ENCODE measurements at regions not wholly inside any gene's neighbourhood (a gene's known extent, or its start where the extent isn't known, plus 50 kb on each side); places are given as distances from the start of the nearest gene placed in this dataset.

DNA sequence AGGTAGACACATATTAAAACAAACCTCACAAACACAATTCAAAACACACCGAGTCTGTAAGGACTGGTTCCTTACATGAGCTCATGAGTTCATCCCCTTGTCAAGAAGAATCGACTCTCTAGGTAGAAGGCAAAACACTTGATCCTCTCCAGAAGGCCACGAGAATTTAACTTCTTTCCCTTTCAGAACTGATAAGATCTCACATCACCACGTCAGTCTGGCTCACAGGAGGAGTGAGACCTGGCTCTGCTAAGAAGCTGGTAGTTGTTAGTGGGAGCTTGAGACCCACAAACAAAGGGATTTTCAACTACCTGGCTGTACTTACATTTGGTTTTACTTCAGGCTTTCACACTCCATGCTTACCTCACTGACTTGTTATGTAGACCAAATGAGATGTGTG is 459.2 kb downstream of the ARHGEF28 start:
- DNase-seq (ENCODE audit: low read depth in 3 of 3, low spot score in 2 of 3) = no peak

DNA sequence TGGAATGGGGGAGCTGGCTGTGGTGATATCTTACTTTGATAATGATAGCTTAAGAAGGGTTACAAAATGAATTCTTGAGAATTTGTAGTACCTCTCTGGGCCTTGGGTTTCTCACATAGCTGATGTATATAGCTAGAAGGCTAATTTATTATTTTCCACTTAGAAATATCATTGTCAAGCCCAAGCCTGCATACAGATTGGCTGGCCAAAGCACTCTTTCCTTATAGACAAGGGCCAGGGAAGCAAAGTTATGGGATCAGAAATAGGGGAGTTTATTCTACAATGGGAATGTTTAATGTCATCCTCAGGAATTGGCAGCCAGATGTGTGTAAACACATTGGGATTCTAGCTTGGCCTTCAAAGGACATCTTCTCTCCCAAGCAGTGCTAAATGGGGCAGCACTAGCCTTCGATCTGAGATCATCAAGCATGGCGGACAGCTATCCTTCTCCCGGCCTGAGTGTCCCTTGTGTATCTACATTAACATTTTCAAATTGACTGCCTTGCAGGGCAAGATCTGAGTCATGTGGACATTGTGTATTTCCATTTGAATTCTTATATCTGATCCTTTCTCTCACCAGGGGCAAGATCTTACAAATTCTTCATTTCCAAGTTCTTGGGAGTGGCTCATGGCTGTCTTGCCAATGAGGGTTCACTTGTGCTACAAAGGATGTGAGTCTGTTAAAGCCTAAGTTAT is 457.2 kb downstream of the ARHGEF28 start:
- DNase-seq (ENCODE audit: low read depth in 3 of 3, low spot score in 2 of 3) = no peak

DNA sequence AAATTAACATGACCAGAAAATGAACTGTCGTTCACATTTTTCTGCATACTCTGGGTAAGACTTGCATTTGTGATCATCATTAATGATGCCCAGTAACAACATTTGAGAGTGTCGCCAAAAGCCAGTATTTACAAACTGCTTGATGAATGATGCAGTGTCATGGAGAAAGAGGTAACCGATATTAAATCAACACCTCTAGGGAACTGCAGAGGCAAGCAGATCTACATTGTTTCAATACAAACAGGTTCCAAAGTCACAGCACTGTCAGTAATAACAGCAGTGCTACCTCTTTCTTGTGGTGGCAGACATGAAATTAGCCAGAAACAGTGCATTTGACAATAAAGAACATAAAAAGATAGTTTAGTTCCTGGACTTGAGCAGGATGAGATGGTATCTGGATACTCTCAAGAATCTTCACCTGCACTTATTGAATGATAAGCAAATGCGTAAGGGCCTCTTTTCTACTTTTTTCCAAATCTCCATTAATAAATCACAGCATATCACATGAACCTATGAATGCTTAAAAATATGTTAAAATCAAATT is 456.6 kb downstream of the ARHGEF28 start:
- no peak for DNase-seq (ENCODE audit: low read depth in 3 of 3, low spot score in 2 of 3)

DNA sequence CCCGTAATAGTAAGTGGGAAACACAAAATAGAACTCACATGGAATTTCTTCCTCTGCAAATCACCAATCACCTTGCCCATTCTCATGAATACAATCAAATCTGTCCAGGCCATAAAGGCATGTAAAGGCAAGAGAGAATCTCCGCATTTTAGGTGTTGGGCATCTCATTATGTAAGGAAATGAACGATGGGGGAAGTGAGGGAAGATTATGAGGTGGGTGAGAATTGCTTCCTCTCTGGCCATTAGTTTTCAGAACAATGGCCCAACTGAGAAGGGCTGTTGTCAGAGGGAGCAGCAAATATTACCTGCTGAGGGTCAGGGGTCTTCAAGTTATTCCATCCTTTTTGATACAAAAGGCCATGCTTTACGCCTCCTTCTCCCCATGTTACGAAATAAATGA is 455.1 kb downstream of the ARHGEF28 start:
- no peak for DNase-seq (ENCODE audit: low read depth in 3 of 3, low spot score in 2 of 3)

DNA sequence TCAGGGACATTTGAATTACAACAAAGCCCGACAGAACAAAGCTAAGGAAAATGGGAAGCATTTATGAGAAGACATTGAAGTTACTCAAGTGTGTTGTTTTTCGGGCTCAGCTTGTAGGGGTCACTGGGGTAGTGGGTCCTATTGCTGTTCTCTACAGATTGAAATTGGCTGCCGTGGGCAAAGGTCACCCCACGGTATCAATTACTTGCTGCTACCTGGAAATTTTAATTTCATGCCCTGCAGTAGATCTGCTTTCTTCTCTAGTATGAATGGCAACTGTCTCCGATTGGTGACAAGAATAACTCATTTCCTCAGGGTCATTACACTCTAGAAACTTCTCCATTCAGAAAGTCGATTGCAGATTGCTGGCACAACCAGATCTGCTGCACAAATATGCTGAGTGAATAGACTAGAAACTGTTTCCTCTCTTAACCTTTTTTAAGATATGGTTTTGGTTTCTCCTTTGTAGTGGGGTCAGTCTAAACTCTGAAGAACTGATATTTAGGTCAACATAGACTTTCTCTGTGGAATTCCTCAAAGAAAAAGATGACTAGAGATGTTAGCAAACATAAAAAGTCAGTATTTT is 454.1 kb downstream of the ARHGEF28 start:
- DNase-seq (ENCODE audit: low read depth in 3 of 3, low spot score in 2 of 3) = no peak

DNA sequence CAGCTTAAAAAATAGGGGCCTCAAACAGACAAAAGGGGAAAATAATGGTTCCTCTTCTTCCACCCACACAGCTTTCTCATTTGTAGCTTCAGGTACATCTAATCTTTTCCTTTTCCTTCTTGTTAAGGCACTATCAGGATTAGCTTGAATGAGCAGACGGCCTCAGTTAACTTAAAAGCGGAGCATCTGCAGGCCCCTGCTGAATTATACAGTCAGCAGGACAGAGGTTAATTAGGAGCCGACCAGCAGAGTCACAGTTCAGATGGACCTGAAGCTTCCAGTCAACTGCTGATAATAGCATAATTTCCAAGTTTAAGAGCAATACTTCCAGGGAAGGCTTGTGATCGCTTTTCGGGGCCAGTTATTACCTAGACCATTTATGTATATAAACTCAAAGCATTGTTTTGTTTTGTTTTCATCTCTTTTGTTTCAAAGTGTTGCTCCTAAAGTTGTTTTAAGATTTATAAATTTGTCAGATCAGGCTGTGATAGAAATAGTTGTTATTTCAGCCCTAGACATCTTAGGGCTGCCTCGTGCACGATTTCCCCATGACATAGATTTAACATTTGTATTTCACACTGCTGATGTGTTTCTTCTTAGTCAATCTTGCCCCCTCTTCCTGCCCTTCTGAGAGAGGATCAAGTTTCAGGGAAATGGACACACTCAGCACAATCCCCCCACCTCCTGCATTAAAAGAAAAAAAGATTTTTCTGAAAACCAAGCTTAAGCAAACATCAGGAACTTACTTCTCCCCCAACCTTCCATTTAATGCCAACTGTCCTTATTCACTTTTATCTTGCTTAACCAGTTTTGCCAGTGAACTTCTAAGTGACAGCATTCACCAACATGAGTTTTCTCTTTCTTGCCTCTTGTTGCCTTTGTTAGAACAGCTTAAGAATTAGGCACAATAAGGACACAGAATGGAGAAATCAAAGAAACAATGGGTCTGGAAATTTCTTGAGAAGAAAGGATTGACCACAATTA is 449.8 kb downstream of the ARHGEF28 start:
- DNase-seq (ENCODE audit: low read depth in 3 of 3, low spot score in 2 of 3) = no peak

DNA sequence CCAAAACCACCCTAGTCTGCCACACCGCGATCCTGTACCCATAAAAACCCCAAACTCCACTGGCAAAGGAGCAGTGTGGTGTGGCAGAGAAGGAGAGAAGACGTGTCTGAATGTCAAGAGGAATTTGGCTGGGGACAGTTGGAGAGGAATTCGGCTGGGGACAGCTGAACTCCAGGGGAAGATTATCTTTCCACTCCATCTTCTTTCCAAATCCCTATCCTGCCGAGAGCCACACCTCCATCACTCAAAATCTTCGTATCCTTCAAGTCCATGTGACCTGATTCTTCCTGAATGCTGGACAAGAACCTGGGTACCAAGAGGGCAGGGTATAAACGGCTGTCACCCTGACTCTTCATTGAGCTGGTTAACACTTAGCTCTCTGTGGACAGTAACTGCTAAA is 448.1 kb downstream of the ARHGEF28 start:
- DNase-seq (ENCODE audit: low read depth in 3 of 3, low spot score in 2 of 3) = no peak

DNA sequence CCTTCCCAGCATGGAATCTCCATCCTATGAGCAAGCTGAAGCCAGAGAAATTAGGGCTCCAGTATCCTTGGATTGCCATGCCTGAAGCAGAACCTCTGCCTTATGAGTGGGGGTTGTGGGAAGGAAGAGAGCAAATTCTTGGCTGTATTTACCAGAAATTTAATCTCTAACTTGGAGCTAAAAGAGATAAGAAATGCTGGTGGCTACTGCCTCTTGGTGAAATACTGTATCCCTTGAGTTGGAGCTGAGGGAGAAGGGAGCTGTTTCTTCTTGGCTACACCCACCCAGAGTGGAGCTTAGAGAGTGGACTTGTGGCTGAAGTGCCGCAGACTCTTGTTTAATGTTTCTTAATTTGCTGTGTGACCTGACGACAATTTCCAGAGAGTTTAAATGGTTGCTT is 447.3 kb downstream of the ARHGEF28 start:
- DNase-seq (ENCODE audit: low read depth in 3 of 3, low spot score in 2 of 3) = no peak

DNA sequence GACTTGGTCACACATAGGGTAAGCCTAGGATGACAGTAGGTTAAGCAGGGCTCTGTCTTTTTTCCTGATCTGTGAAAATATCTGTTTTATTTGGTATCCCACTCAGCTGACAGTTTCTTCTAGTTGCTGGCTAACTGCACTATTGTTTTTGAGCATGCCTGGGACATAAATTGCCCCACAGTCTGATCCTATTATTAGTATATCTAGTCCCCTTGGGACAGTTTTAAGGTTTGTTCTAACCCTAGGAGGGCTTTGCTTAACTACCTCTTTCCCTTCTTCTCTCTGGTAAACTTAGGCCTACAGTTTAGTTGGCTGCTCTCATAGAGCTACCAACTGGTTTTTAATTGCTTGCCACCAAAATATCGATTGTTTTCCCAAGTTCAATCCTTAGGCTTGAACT is 446.6 kb downstream of the ARHGEF28 start:
- DNase-seq (ENCODE audit: low read depth in 3 of 3, low spot score in 2 of 3) = no peak

DNA sequence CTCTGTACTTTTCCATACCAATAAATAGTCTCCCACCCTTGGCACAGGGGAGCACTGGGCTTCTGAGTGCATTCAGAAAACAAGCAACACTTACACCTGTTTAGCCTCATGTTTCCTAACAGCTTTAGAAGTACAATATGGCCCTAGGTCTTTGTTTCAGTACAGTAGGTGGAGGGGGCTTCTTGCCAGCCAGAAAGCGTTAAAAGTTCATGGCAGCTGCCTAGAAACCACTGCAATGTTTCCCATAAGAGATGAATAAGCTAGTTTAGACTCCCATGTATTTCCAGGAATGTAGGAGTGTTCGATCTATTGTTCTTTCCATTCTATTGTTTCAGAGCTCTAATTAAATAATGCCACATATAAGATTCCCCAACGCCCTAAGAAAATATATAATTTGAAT is 444.8 kb downstream of the ARHGEF28 start:
- no peak for DNase-seq (ENCODE audit: low read depth in 3 of 3, low spot score in 2 of 3)

DNA sequence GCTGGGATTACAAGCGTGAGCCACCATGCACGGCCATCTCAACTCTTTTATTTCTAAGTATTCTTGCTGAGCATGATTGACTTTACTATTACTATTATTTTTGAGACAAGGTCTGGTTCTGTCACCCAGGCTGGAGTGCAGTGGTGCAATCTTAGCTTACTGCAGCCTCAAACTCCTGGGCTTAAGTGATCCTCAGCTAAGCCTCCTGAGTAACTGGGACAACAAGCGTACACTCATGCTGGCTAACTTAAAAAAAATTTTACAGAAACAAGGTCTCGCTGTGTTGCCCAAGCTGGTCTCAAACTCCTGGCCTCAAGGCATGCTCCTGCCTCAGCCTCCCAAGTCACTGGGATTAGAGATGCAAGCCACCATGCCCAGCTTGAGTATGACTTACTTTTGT is 443.7 kb downstream of the ARHGEF28 start:
- DNase-seq (ENCODE audit: low read depth in 3 of 3, low spot score in 2 of 3) = no peak

DNA sequence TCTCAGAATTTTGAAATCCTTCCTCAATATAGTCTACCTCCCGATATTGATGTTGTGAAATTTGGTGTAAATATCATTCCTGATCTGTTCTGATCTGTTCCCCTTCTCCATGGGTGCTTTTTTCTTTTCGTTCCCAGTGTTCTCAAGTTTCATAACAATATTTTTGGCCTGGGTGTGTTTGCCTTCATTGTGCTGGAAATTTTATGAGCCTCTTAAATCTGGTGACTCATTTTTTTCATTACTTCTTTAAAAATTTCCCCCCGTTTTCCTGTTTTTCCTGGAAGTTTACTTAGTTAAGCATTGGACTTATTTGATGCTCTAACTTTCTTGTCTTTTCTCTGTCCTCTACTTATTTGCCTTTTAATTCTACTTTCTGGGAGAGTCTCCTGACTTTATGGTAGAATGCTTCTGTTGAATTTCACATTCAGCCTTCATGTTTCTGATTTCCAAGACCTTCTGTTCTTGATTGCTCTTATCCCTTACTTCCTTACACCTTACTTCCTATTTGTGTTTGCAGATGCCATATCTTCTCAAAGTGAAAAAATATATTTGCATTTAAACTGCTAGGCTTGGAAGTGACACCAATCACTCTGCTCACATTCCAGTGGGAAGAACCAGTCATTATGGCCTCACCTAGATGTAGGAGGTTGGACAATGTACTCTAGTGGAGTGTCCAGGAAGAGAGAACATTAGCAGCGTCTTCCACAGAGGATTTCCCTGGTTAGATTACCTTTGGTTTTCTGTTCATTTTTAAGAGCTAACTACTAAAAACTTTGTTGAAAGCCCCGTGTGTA is 441.9 kb downstream of the ARHGEF28 start:
- no peak for DNase-seq (ENCODE audit: low read depth in 3 of 3, low spot score in 2 of 3)

DNA sequence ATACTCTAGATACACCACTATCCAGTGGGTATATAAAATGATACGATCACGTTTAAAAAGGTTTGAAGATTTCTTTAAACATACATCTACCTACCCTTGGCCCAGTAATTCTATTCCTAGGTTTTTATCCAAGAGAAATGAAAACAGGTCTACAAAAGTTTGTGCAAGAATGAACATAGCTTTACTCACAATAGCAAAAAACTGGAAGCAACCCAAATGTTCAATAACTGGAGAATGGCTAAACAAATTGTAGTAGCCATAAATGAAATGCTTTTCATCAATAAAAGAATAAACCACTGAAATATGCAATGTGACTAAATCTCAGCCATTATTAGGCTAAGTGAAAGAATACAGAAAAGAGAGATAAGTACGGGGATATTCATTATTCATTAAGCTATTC is 438.9 kb downstream of the ARHGEF28 start:
- no peak for DNase-seq (ENCODE audit: low read depth in 3 of 3, low spot score in 2 of 3)

DNA sequence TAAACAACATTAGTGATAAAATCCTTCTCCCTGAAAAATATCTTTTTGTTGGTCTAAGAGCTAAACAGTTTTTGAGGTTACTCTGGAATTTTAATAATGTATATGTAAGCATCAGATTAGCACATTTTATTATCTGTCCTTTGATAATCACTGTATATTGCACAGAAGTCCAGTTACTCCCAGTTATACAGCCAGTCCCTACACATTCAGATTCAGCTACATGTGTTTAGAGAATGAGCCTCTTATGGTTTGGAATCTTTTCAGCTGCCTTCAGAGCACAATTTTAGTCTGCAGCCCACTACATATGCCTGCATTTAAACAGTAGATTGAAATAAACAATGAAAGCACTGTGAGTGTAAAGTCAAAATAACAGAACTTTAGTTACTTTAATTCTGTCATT is 438.2 kb downstream of the ARHGEF28 start:
- DNase-seq (ENCODE audit: low read depth in 3 of 3, low spot score in 2 of 3) = no peak

DNA sequence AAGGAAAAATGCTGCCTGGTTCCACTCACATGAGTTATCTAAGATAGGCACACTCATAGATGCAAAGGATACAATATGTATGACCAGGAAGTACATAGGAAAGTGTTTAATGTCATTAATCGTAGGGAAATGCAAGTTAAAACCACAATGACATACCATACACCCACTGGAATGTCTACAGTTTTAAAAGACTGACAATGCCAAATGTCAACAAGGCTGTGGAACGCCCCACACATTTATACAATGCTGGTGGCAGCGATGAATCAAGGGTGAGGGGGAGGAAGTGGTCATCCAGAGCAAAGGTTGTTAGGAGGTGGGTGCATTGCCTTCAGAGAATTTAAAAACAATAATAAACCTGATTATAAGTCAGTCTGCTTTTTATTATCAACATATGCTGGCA is 437.8 kb downstream of the ARHGEF28 start:
- DNase-seq (ENCODE audit: low read depth in 3 of 3, low spot score in 2 of 3) = no peak

DNA sequence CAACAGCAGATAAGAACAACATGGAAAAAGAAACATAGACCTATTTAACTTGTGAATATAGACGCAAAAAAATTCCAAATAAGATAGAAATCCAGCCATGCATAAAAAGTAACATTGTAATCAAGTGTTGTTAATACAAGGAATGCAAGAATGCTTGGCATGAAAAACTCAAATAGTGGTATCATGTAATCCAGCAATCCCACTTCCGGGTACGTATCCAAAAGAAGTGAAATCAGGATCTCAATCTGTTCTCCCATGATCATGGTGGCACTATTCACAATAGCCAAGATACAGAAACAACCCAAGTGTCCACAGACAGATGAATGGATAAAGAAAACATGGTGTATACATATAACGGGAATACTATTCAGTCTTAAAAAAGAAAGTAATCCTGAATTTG is 437.4 kb downstream of the ARHGEF28 start:
- no peak for DNase-seq (ENCODE audit: low read depth in 3 of 3, low spot score in 2 of 3)

DNA sequence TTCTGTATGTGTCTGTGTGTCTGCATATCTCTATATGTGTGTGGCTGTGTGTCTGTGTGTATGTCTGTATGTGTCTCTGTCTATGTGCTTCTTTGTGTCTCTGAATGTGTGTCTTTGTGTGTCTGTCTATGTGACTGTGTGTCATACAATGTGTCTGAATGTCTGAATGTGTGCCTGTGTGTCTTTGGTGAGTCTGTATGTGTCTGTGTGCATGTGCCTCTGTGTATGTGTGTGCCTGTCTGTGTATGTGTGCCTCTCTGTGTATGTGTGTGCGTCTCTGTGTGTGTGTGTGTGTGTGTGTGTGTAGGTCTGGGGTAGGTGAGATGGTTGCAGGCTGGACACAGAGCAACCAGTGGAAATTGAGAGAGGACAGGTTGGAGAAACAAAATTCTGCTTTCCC is 435.3 kb downstream of the ARHGEF28 start:
- no peak for DNase-seq (ENCODE audit: low read depth in 3 of 3, low spot score in 2 of 3)

DNA sequence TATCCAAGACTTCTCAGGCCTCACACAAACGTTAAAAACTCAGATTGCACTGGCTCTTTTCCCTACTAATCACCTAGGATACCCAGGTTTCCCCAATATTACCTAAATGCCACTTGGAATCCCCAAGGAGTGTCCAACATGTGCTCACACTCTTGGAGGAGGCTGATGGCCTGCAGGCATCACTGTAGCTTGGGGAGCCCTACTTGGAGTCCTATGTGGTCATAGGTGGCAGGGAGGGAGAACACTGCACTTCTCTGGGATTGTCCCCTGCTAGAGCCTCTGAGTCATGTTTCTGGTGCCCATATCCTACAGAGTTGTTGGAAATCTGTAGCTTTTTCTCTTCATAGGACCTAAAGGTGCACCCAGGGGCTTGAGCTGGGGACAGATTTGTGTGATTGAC is 433.7 kb downstream of the ARHGEF28 start:
- DNase-seq (ENCODE audit: low read depth in 3 of 3, low spot score in 2 of 3) = no peak

DNA sequence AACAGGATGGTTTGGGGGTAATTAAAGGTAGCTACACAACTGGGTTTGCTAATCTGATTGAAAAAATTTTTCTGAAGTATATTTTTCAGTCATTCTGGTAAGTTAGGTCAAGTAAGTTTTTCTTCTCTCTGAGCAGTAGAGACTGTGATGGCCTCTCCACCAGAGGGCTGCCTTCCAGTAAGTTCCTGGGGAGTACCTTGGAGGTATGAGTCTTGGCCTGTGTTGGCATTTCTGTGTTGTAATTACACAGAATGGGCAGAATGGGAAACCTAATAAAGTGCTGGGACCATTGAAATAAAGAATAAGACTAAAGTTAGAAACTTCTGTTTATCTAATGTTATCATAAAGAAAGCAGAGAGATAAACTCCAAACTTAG is 430.8 kb downstream of the ARHGEF28 start:
- DNase-seq (ENCODE audit: low read depth in 3 of 3, low spot score in 2 of 3) = no peak

DNA sequence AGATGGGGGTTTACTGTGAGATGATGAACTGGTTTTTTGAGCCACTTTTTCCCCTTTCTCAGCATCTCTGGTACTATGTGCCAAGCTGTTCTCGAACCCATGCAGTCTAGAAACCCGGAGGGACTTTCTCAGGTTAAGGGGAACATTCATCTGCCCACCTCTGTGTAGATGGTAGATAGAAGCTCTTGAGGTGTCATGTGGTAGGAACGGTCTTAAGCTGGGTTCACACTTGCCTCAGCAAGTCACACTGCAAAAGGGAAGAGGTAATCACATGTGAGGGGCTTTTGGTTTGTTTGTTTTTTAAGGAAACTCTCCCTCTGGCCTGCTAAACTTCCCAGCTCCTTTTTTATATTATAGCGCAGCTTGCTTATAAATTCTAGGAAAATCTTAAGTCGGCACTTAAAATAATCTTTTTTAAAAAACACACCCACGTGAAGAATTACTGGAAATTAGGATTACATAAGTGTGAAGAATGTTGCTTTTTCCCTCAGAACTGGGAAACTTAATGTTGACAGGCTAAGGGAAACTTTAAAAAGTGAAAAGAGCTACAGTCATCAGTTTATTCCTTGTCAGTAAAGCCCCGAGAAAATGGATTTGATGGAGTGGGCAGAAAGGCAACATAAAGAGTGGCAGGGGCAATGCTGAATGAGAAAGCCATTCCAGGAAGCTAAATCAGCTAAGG is 430.3 kb downstream of the ARHGEF28 start:
- no peak for DNase-seq (ENCODE audit: low read depth in 3 of 3, low spot score in 2 of 3)

Measured in right renal cortex interstitium (tissue), 3 donors.